Neural cell (in vitro differentiated cells): ENCODE measurements at regions not wholly inside any gene's neighbourhood (a gene's known extent, or its start where the extent isn't known, plus 50 kb on each side); places are given as distances from the start of the nearest gene placed in this dataset.

Experiments
- H2AFZ ChIP-seq: fragments of 200-600, 300-800 bp; sonication (generic), shearing (Covaris generic); 2 replicates; pipeline ENCODE4 v1.6.0; 2014; ENCODE audit warnings: low read depth, mild to moderate bottlenecking, antibody characterized with exemption, low read length, moderate library complexity
- H3F3A ChIP-seq: fragments of 200-600 bp; shearing (Covaris generic); 2 replicates; pipeline ENCODE4 v1.6.1; 2016; ENCODE audit warnings: mild to moderate bottlenecking, moderate library complexity, mixed read lengths, antibody characterized with exemption, low read length; ENCODE audit not compliant: insufficient read depth, poor library complexity, severe bottlenecking
- H3K27ac ChIP-seq: fragments of 200-600, 300-800 bp; sonication (generic), shearing (Covaris generic); 2 replicates; pipeline ENCODE4 v1.5.1; 2014; ENCODE audit warnings: mild to moderate bottlenecking, low read length, moderate library complexity
- H3K27me3 ChIP-seq: fragments of 300-800, 200-600 bp; sonication (generic), shearing (Covaris generic); 2 replicates; pipeline ENCODE4 v1.6.0; 2014; ENCODE audit warnings: mild to moderate bottlenecking, low read depth, low read length, moderate library complexity; ENCODE audit not compliant: insufficient read depth
- H3K36me3 ChIP-seq: fragments of 300-800, 200-600 bp; sonication (generic), shearing (Covaris generic); 2 replicates; pipeline ENCODE4 v1.5.1; 2014; ENCODE audit warnings: mild to moderate bottlenecking, antibody characterized with exemption, low read length, moderate library complexity; ENCODE audit not compliant: insufficient read depth
- H3K4me2 ChIP-seq: fragments of 300-800, 200-600 bp; sonication (generic), shearing (Covaris generic); 2 replicates; pipeline ENCODE4 v1.6.0; 2014; ENCODE audit warnings: mild to moderate bottlenecking, low read length
- H3K4me3 ChIP-seq: fragments of 300-800, 200-600 bp; sonication (generic), shearing (Covaris generic); 2 replicates; pipeline ENCODE4 v1.5.1; 2014; ENCODE audit warnings: mild to moderate bottlenecking, low read length, moderate library complexity
- H3K79me2 ChIP-seq: fragments of 200-600 bp; shearing (Covaris generic); replicated peaks from 2 replicates; pipeline ENCODE4 v1.6.0; 2014; ENCODE audit warnings: mild to moderate bottlenecking, low read length, moderate library complexity; ENCODE audit not compliant: insufficient read depth
- H3K9ac ChIP-seq: fragments of 300-800, 200-600 bp; sonication (generic), shearing (Covaris generic); 2 replicates; pipeline ENCODE4 v1.6.1; 2016; ENCODE audit warnings: mild to moderate bottlenecking, low read length, mixed read lengths
- H3K9me2 ChIP-seq: fragments of 200-600 bp; shearing (Covaris generic); 2 replicates; pipeline ENCODE4 v1.6.1; 2016; ENCODE audit warnings: mild to moderate bottlenecking, low read length, mixed read lengths; ENCODE audit not compliant: insufficient read depth
- H3K9me3 ChIP-seq: fragments of 200-600, 300-800 bp; sonication (generic), shearing (Covaris generic); 2 replicates; pipeline ENCODE4 v1.6.1; 2016; ENCODE audit warnings: mild to moderate bottlenecking, mixed run types, low read length, moderate library complexity, mixed read lengths
- H4K20me1 ChIP-seq: fragments of 200-600 bp; shearing (Covaris generic); 2 replicates; pipeline ENCODE4 v1.6.1; 2016; ENCODE audit warnings: mild to moderate bottlenecking, mixed run types; ENCODE audit not compliant: insufficient read depth
- EP300 ChIP-seq: fragments of 450-650 bp; conservative IDR thresholded peaks from 2 replicates; pipeline ENCODE4 v1.6.1; 2014; ENCODE audit warnings: antibody characterized with exemption, mild to moderate bottlenecking, moderate library complexity; ENCODE audit not compliant: poor library complexity, severe bottlenecking
- EZH2 ChIP-seq: fragments of 200-600, 300-800 bp; shearing (Covaris generic), sonication (generic); IDR thresholded peaks from 2 replicates; pipeline ENCODE4 v1.6.1; 2014; ENCODE audit warnings: antibody characterized with exemption, low read length, borderline replicate concordance, mild to moderate bottlenecking; ENCODE audit not compliant: insufficient read depth, poor library complexity, severe bottlenecking
- MXI1 ChIP-seq: fragments of 450-650 bp; conservative IDR thresholded peaks from 2 replicates; pipeline ENCODE4 v1.6.1; 2014; ENCODE audit warnings: antibody characterized with exemption, mild to moderate bottlenecking; ENCODE audit not compliant: poor library complexity, severe bottlenecking
- POLR2AphosphoS5 ChIP-seq: IDR thresholded peaks from 2 replicates; pipeline ENCODE4 v1.6.1; 2012
- RAD21 ChIP-seq: fragments of 450-650 bp; conservative IDR thresholded peaks from 2 replicates; pipeline ENCODE4 v1.6.1; 2014; ENCODE audit warnings: antibody characterized with exemption, mild to moderate bottlenecking, moderate library complexity
- SMC3 ChIP-seq: fragments of 450-650 bp; conservative IDR thresholded peaks from 2 replicates; pipeline ENCODE4 v1.6.1; 2014; ENCODE audit warnings: antibody characterized with exemption, mild to moderate bottlenecking, moderate library complexity; ENCODE audit not compliant: poor library complexity
- TAF1 ChIP-seq: IDR thresholded peaks from 2 replicates; pipeline ENCODE4 v1.6.1; 2012; ENCODE audit warnings: low read depth
- TF ChIP-seq, protein P1 (sequence below): IDR thresholded peaks from 2 replicates; pipeline ENCODE4 v1.6.1; 2012; ENCODE audit warnings: borderline replicate concordance
- TF ChIP-seq, protein P2 (sequence below): fragments of 450-650 bp; IDR thresholded peaks from 2 replicates; pipeline ENCODE4 v1.5.1; 2014; ENCODE audit warnings: antibody characterized with exemption, mild to moderate bottlenecking, moderate library complexity; ENCODE audit not compliant: poor library complexity, severe bottlenecking

GRCh38 chr21:35843911-35844667 is 216.2 kb downstream of the SETD4 start:
- Histone ChIP-seq H3F3A (no peaks in the 10 kb centered on the region), H3K9me2 (no peaks in the 10 kb centered on the region), H4K20me1 (no peaks in the 10 kb centered on the region), H3K4me3 (no peak overlapping the region), H3K79me2 (no peaks in the 10 kb centered on the region), H3K27me3 (no peaks in the 10 kb centered on the region), H3K9me3 (no peaks in the 10 kb centered on the region), H3K4me2 (no peak overlapping the region), H3K27ac (no peak overlapping the region), H2AFZ (no peak overlapping the region), H3K36me3 (no peaks in the 10 kb centered on the region), H3K9ac (no peak overlapping the region)
- TF ChIP-seq EP300 = no peak
- TF ChIP-seq EZH2 = no peak
- TF ChIP-seq MXI1 = no peak
- TF ChIP-seq POLR2AphosphoS5 = no peak
- TF ChIP-seq, protein P1, sequence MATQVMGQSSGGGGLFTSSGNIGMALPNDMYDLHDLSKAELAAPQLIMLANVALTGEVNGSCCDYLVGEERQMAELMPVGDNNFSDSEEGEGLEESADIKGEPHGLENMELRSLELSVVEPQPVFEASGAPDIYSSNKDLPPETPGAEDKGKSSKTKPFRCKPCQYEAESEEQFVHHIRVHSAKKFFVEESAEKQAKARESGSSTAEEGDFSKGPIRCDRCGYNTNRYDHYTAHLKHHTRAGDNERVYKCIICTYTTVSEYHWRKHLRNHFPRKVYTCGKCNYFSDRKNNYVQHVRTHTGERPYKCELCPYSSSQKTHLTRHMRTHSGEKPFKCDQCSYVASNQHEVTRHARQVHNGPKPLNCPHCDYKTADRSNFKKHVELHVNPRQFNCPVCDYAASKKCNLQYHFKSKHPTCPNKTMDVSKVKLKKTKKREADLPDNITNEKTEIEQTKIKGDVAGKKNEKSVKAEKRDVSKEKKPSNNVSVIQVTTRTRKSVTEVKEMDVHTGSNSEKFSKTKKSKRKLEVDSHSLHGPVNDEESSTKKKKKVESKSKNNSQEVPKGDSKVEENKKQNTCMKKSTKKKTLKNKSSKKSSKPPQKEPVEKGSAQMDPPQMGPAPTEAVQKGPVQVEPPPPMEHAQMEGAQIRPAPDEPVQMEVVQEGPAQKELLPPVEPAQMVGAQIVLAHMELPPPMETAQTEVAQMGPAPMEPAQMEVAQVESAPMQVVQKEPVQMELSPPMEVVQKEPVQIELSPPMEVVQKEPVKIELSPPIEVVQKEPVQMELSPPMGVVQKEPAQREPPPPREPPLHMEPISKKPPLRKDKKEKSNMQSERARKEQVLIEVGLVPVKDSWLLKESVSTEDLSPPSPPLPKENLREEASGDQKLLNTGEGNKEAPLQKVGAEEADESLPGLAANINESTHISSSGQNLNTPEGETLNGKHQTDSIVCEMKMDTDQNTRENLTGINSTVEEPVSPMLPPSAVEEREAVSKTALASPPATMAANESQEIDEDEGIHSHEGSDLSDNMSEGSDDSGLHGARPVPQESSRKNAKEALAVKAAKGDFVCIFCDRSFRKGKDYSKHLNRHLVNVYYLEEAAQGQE = no peak
- no peak for TF ChIP-seq SMC3
- no peak for TF ChIP-seq TAF1
- no peak for TF ChIP-seq RAD21
- TF ChIP-seq, protein P2, sequence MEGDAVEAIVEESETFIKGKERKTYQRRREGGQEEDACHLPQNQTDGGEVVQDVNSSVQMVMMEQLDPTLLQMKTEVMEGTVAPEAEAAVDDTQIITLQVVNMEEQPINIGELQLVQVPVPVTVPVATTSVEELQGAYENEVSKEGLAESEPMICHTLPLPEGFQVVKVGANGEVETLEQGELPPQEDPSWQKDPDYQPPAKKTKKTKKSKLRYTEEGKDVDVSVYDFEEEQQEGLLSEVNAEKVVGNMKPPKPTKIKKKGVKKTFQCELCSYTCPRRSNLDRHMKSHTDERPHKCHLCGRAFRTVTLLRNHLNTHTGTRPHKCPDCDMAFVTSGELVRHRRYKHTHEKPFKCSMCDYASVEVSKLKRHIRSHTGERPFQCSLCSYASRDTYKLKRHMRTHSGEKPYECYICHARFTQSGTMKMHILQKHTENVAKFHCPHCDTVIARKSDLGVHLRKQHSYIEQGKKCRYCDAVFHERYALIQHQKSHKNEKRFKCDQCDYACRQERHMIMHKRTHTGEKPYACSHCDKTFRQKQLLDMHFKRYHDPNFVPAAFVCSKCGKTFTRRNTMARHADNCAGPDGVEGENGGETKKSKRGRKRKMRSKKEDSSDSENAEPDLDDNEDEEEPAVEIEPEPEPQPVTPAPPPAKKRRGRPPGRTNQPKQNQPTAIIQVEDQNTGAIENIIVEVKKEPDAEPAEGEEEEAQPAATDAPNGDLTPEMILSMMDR = no peak

DNA sequence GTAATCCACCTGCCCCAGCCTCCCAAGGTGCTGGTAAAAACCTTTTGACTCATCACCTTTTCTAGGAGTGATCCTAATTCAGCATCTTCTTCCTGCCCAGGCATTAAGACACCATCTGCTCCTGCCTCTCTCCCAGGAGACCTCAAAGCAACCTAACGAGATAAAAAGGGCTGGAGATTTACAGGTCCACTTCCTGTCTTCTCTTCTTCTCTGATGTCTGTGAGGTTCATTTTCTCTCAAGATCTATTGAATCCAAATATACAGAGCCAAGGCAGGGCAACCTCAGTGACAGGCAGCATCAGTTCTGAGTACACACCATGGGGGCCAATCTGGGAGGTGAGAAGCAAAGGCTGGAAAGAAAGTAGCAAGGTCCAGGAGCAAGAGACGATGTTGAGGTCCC is 219.4 kb downstream of the SETD4 start:
- Histone ChIP-seq H3K79me2 (no peaks in the 10 kb centered on the region), H3K36me3 (no peaks in the 10 kb centered on the region), H3K9me3 (no peaks in the 10 kb centered on the region), H4K20me1 (no peaks in the 10 kb centered on the region), H3K27ac (no peak overlapping the region), H3K27me3 (no peaks in the 10 kb centered on the region), H3K9me2 (no peaks in the 10 kb centered on the region), H2AFZ (no peak overlapping the region), H3K9ac (no peak overlapping the region), H3K4me2 (no peak overlapping the region), H3F3A (no peaks in the 10 kb centered on the region), H3K4me3 (no peak overlapping the region)
- no peak for TF ChIP-seq POLR2AphosphoS5
- no peak for TF ChIP-seq RAD21
- no peak for TF ChIP-seq TAF1
- TF ChIP-seq EP300 = no peak
- TF ChIP-seq EZH2 = no peak
- TF ChIP-seq, protein P2 = no peak
- TF ChIP-seq, protein P1 = no peak
- TF ChIP-seq MXI1 = no peak
- no peak for TF ChIP-seq SMC3
